HG03280 (cell line): ENCODE measurements at regions not wholly inside any gene's neighbourhood (a gene's known extent, or its start where the extent isn't known, plus 50 kb on each side); places are given as distances from the start of the nearest gene placed in this dataset.

ENCODE experiments used
- ATAC-seq: cut with Tn5 transposase; IDR thresholded peaks from one replicate; pipeline ENCODE4 v1.9.1; 2021; ENCODE audit warnings: mild to moderate bottlenecking, moderate library complexity; ENCODE audit not compliant: unreplicated experiment

GRCh38 chr12:68447797-68448260, 115.7 kb upstream of the MDM1 start:
- no peak for ATAC-seq

DNA sequence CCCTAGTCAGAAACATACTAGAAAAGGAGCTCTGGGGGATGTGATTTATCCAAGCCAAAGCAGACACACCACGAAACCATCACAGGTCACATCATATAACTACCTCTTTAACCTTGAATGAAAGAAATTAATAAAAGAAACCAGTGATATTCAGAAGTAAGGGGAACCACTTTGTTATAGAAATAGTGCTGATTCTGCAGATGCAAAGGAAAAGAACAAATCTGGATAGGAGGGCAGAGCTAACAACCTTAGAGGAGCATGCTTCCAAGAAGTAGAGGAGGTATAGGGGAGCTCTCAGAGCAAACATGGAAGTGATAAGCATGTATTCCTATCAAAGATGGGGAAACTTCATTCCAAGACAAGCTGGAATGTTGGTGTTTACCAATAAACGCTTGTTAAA, 117.0 kb upstream of the MDM1 start:
- ATAC-seq, result no peak

GRCh38 chr12:68450947-68451260, 118.7 kb upstream of the MDM1 start:
- ATAC-seq, result peak; percentile 29

DNA sequence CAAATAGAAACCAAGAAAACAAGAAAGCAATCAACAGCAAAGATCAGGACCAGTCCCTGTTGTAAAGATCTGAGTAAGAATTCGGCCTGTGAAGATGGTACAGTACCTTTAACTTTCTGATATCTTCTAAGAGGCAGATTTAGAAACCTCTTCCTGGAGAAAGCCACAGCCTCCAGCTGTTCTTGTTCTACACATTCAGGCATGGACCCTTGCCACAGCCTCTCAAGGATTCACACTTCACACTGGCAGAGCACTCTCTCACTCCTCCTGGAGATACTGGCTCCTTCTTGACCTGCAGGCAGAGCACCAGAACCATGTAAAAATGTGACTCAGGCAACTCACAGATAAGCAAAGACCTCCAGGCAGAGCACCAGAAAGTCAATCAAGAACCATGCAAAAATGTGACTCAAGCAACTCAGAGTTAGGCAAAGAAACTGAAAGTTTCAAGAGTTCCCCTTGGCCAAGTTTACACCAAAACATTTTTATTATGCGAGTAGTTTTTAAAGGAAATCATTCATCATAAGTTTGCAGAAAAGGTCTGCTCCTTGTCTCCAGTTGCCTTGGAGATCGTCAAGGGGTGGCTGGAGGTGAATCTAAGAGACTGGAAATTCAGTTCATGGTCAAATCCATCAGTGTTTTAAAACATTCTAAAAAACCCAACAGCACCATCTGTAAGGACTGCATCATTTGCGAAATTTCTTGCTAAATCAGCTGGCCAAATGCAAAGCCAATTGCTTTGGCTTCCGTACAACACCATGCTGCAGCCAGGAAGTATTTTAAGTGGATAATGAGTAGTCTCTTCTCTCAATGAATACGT, 119.3 kb upstream of the MDM1 start:
- peak; percentile 47 for ATAC-seq

- no peak for ATAC-seq
These were observed 120.0 kb upstream of the MDM1 start for GRCh38 chr12:68452078-68452715.

- ATAC-seq, result no peak
These were observed 121.1 kb upstream of the MDM1 start for GRCh38 chr12:68453278-68453677.

GRCh38 chr12:68453876-68454275, 121.7 kb upstream of the MDM1 start:
- no peak for ATAC-seq

DNA sequence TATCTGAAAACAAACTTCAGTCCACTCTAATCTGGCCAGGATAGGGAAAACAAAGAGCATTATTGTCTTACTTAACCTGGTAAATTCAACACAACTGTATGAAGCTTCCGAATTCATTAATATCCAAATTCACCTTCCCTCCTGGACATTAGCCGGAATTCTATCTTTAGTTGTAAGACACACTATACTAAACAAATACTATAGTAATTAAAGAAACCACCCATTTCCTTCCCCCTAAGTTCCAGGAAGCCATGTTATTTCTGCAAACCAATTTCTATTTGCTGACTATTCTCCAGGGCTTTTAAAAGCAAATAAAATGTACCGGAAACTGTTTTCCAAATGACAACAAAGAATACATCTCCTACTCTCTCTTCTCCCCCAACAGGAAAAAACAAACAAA, 122.7 kb upstream of the MDM1 start:
- ATAC-seq, result no peak

- ATAC-seq, result no peak
These were observed 123.7 kb upstream of the MDM1 start for GRCh38 chr12:68455691-68456345.

DNA sequence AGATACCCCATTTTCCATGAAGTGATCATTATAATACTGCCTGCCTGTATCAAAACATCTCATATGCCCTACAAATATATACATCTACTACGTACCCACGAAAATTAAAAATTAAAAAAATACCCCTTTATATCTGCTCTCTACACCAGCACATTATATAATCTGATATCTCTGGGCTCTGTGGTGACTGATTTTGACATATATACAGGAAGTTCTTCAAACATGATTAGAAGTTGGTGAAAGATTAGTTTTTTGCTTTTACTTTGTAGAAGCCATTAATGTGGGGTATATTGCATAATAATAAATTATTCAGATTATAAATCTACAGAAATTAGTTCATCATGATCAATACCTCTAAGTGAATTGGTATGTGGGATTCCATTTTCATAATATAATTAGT, 126.7 kb upstream of the MDM1 start:
- no peak for ATAC-seq

DNA sequence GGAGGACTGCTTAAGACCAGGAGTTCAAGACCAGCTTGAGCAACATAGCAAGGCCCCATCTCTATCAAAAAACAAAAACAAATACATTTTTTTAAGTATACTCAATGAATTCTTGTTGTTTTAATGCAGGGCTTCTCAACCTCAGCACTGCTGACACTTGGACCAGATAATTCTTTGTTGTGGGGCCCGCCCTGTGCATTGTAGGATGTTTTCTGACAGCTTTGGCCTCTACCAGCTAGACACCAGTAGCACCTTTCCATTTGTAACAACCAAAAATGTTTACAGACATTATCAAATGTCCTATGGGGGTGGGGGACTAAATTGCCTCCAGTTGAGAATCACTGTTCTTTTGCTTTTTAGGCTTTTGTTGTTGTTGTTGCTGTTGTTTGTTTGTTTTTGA, 128.1 kb upstream of the MDM1 start:
- ATAC-seq, result no peak

GRCh38 chr12:68461645-68462044, 129.5 kb upstream of the MDM1 start:
- ATAC-seq, result no peak

GRCh38 chr12:68462803-68463202, 130.6 kb upstream of the MDM1 start:
- ATAC-seq, result peak; percentile 62

- no peak for ATAC-seq
These were observed 133.1 kb upstream of the MDM1 start for GRCh38 chr12:68465227-68465626.

DNA sequence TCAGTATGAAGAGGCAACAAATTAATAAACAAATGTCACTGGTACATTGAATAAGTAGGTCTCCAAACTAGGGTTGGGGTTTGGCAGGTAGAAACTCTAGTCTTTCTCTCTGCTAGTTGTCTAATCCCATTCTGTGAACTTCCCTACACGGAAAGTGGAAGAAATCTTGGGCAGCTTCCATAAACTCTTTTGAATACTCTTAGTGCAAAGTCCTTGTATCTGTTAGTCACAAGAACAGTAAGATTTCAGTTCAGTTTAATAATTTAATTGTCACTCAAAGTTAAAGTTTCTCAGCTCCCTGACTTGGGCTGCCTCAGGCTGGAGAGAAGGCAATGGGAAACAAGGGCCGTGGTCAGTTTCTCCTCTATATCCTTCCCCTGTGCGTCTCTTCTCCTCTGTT, 135.4 kb upstream of the MDM1 start:
- no peak for ATAC-seq

DNA sequence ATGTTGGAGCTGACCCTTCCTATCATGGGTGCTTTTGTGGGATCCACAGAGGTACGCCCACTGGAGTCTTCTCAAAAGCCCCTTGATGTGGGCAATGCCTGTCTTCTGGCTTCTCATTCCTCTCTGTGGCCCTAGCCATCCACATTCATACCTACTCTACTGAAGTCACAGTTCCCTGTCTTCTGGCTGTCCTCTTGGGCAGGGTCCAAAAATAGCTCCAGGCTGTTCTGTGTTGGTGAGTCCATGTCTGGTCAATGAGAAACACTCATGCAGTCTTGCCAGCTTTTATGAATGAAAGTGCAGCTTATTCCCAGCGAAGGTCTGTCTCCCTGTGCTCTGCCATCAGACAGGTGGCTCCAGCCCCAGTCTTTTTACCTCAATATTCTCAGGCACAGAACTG, 135.9 kb upstream of the MDM1 start:
- ATAC-seq, result no peak

- ATAC-seq, result no peak
These were observed 137.0 kb upstream of the MDM1 start for GRCh38 chr12:68469113-68469512.

- ATAC-seq, result no peak
These were observed 138.6 kb upstream of the MDM1 start for GRCh38 chr12:68470664-68471328.

- no peak for ATAC-seq
These were observed 136.1 kb upstream of the RAP1B start for GRCh38 chr12:68474467-68475204.

DNA sequence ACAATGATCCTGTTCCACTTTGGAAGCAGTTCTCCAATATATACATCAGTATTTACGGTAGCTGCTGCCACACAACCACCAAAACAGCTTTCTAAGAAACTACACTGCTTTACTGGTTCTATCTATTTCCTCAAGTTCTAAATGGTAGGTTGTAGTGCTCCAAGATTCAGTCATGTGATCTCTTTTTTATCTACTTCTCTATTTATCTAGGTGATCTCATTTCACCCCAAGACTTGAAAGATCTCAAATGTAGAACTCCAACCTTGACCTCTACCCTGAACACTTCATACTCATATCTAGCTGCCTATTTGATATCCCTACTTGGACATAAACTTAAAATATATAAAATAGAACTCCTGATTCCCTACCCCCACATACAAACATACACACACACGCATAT, 133.9 kb upstream of the RAP1B start:
- ATAC-seq, result no peak

DNA sequence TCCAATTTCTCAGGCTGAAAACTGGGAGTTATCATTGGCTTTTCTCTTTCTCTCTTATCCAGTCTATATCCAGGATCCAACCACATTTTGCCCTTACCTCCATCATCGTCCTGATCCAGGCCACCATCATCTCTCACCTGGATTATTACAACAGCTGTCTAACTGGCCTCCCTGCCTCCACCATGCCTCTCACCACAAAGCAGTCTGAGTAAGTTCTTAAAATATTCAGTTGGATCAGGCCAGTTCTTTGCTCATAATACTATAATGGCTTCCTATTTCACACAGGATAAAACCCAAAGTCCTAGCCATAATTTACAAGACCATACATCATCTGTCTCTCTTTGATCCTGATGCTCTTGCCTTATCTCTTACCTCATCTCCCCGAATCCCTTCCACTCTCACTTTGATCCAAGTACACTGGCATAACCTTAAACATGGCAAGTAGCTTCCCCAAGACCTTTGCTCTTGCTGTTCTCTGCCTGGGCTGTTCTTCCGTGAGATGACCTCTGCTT, 133.4 kb upstream of the RAP1B start:
- no peak for ATAC-seq
